WERI-Rb-1 (cell line): ENCODE measurements at regions not wholly inside any gene's neighbourhood (a gene's known extent, or its start where the extent isn't known, plus 50 kb on each side); places are given as distances from the start of the nearest gene placed in this dataset.
"Not testable (repeated sequence)": the region's sequence is repeated elsewhere in the genome, so short reads cannot be mapped to it uniquely, and the experiment has no call there.

Source experiments
- DNase-seq: peaks from one replicate; pipeline ENCODE4 v3.0.0-alpha.2; 2020
- H3K27ac ChIP-seq: fragments of 250-450 bp; sonication (Bioruptor Pico); 2 replicates; pipeline ENCODE4 v1.5.1; 2020; ENCODE audit warnings: mild to moderate bottlenecking, moderate library complexity
- H3K27me3 ChIP-seq: fragments of 250-450 bp; sonication (Bioruptor Pico); 2 replicates; pipeline ENCODE4 v1.5.1; 2021; ENCODE audit warnings: mild to moderate bottlenecking, low read depth, moderate library complexity; ENCODE audit not compliant: insufficient read depth, severe bottlenecking
- H3K36me3 ChIP-seq: fragments of 250-450 bp; sonication (Bioruptor Pico); 2 replicates; pipeline ENCODE4 v1.5.1; 2020; ENCODE audit warnings: mild to moderate bottlenecking, moderate library complexity
- H3K4me3 ChIP-seq: 2 replicates; pipeline ENCODE4 v1.5.1; 2011; ENCODE audit warnings: low read depth, mild to moderate bottlenecking, control low read depth, low read length
- H3K9me3 ChIP-seq: fragments of 250-450 bp; sonication (Bioruptor Pico); 2 replicates; pipeline ENCODE4 v1.5.1; 2021; ENCODE audit warnings: mild to moderate bottlenecking, moderate library complexity; ENCODE audit not compliant: severe bottlenecking
- TF ChIP-seq, protein P1 (sequence below): IDR thresholded peaks from 2 replicates; pipeline ENCODE4 v1.5.1; 2011; ENCODE audit warnings: low read depth, mild to moderate bottlenecking, control low read depth, inconsistent platforms, low read length

DNA sequence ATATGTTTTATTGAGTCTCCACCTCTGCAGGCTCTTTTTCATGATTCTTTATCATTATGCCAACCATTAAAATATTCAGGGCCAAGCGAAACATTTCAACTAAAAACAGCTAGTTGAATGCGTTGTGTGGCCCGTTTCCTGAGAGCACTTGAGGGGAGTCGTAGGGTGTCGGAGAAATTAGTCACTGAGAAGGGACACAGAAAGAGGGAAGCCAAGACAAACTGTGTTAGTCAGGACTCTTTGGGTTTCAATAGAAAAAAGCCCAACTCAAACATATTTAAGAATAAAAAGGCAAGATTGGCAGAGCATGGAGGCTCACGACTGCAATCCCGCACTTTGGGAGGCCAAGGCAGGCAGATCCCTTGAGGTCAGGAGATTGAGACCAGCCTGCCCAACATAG is 58.9 kb downstream of the MAFB start:
- H3K4me3 ChIP-seq, result no peak overlapping the region
- H3K27me3 ChIP-seq, result peaks cover 62% of the 10 kb centered on the region
- no peaks in the 10 kb centered on the region for H3K36me3 ChIP-seq
- no peak overlapping the region for H3K27ac ChIP-seq
- DNase-seq, result no peak
- TF ChIP-seq, protein P1, sequence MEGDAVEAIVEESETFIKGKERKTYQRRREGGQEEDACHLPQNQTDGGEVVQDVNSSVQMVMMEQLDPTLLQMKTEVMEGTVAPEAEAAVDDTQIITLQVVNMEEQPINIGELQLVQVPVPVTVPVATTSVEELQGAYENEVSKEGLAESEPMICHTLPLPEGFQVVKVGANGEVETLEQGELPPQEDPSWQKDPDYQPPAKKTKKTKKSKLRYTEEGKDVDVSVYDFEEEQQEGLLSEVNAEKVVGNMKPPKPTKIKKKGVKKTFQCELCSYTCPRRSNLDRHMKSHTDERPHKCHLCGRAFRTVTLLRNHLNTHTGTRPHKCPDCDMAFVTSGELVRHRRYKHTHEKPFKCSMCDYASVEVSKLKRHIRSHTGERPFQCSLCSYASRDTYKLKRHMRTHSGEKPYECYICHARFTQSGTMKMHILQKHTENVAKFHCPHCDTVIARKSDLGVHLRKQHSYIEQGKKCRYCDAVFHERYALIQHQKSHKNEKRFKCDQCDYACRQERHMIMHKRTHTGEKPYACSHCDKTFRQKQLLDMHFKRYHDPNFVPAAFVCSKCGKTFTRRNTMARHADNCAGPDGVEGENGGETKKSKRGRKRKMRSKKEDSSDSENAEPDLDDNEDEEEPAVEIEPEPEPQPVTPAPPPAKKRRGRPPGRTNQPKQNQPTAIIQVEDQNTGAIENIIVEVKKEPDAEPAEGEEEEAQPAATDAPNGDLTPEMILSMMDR, result no peak
- H3K9me3 ChIP-seq, result no peaks in the 10 kb centered on the region

DNA sequence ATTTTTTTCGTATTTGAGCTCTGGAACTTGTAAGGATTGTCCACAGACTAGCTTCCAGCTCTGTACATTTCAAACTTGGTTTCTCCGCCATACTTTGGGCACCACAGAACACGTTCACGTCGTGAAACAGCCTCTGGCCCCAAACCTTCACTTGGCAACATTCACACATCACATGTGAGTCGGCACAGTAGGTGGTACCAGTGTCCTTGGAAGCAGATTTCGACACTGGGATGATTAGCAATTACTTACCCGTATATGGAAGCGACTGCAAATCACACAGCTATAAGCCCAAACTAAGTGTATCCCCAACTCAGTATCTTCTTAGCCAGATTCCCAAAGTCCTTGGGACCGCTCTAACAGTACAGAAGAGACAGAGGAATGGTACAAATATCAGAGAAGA is 60.2 kb downstream of the MAFB start:
- DNase-seq, result no peak
- no peaks in the 10 kb centered on the region for H3K9me3 ChIP-seq
- TF ChIP-seq, protein P1, result no peak
- no peak overlapping the region for H3K27ac ChIP-seq
- no peaks in the 10 kb centered on the region for H3K36me3 ChIP-seq
- no peak overlapping the region for H3K4me3 ChIP-seq
- H3K27me3 ChIP-seq, result peaks cover 52% of the 10 kb centered on the region

GRCh38 chr20:40619053-40619452 is 70.0 kb downstream of the MAFB start:
- peaks cover 25% of the 10 kb centered on the region for H3K27me3 ChIP-seq
- H3K9me3 ChIP-seq, DNase-seq, H3K4me3 ChIP-seq, H3K27ac ChIP-seq, H3K36me3 ChIP-seq: not testable (repeated sequence)

DNA sequence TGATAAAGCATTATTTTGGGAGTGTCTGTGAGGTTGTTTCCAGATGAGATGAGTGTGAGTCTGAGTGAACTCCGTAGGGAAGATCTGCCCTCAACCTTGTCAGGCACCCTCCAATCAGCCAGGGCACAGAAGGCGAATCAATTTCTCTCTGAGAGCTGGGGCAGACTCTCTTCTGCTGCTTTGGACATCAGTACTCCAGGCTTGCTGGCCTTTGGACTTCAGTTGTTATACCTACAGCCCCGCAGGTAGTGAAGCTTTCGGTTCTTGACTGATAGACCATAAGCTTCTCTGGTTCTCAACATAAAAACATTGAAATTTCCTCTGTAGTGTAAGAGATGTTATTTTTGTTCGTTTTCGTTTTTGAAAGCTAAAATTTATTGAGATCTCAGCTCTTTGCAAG is 71.4 kb downstream of the MAFB start:
- Histone ChIP-seq H3K4me3 (no peak overlapping the region), H3K36me3 (no peaks in the 10 kb centered on the region), H3K27ac (no peak overlapping the region), H3K27me3 (peaks cover 25% of the 10 kb centered on the region), H3K9me3 (no peaks in the 10 kb centered on the region)
- TF ChIP-seq, protein P1, result no peak
- no peak for DNase-seq

GRCh38 chr20:40612837-40613236 is 76.2 kb downstream of the MAFB start:
- TF ChIP-seq, protein P1, result no peak
- DNase-seq, result no peak
- Histone ChIP-seq H3K9me3 (no peaks in the 10 kb centered on the region), H3K4me3 (no peak overlapping the region), H3K27me3 (peaks cover 17% of the 10 kb centered on the region), H3K27ac (no peak overlapping the region), H3K36me3 (no peaks in the 10 kb centered on the region)

DNA sequence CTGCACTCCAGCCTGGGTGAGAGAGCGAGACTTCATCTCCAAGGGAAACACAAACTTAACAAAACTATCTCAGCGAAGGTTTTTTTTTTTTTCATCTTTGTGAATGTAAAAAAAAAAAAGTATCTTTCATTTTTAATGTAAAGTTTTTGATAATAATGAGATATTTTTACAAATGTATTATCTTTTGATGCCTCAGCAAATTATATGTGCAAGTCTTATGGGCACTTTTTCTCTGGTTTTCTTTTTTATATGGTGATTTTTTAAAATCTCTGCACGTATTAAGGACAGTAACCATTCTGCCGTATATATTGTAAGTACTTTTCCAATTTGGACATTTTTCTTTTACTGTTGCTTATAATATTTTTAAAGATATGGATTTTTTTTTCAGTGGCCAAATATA is 76.8 kb downstream of the MAFB start:
- H3K4me3 ChIP-seq, result no peak overlapping the region
- H3K9me3 ChIP-seq, result no peaks in the 10 kb centered on the region
- DNase-seq, result no peak
- TF ChIP-seq, protein P1, result no peak
- H3K27me3 ChIP-seq, result peaks cover 13% of the 10 kb centered on the region
- no peaks in the 10 kb centered on the region for H3K36me3 ChIP-seq
- no peak overlapping the region for H3K27ac ChIP-seq
